ENCODE measurements at regions not wholly inside any gene's neighbourhood (a gene's known extent, or its start where the extent isn't known, plus 50 kb on each side); places are given as distances from the start of the nearest gene placed in this dataset.

GRCh38 chr3:178223876-178224275 lies 312.4 kb upstream of the KCNMB2 start:
- TF ChIP-seq TAF1 (IDR thresholded peaks at IDR 0.05; ENCODE audit: low read depth, low read length) = no peak
- no peak for TF ChIP-seq POLR2AphosphoS5 (IDR thresholded peaks at IDR 0.05; ENCODE audit: low read depth, low read length)
- TF ChIP-seq POLR2A (IDR thresholded peaks at IDR 0.05; ENCODE audit: low read depth, low read length) = no peak
- no peak for TF ChIP-seq SPI1 (IDR thresholded peaks at IDR 0.05; ENCODE audit: low read depth, low read length)

Measured in GM12891 (cell line).